NAMALWA (cell line): ENCODE measurements at regions not wholly inside any gene's neighbourhood (a gene's known extent, or its start where the extent isn't known, plus 50 kb on each side); places are given as distances from the start of the nearest gene placed in this dataset.
"Not testable (repeated sequence)": the region's sequence is repeated elsewhere in the genome, so short reads cannot be mapped to it uniquely, and the experiment has no call there.

Experiments used
- DNase-seq: peaks from one replicate; pipeline ENCODE4 v3.0.0-alpha.2; 2015; ENCODE audit warnings: low spot score

DNA sequence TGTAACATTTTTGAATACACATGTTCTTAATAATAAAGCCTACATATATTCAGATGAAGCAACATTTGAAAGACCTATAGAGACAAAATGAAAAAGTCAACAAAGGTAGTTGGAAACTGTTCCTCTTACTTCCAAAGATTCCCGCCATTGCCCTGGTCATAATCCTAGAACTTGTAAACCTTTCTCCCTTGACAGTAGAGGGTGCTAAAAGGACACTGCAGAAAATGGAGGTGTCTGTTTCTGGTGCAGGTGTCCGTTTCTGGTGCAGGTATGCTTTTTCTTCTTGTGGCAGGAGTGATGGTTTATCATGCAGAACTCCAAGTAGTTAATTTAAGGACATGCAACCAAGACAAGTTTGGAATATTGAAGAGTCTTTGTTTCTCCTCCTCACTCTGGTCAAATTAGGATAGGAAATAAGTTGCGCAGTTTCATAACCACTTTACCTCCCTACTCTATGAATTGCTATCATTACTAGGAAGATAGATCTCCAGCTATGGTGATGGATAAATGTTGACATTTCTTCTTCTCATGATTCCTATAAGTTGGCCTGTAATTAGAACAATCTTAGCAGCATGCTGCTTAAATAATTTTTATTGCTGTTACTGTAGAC is 56.0 kb upstream of the FAM174A start:
- peak; percentile 56 for DNase-seq

DNA sequence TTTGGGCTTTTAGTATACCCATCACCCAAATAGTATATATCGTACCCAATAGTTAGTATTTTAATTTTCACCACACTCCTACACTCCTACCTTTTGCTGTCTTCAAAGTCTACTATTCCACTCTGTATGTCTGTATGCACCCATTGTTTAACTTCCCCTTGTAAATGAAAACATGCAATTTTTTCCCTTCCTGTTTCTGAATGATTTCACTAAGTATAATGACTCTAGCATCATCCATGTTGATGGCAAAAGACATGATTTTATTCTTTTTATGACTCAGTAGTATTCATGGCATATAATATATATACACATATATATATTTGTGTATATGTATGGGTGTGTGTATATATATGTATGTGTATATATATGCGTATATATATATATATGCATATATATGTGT is 63.1 kb upstream of the FAM174A start:
- DNase-seq: no peak

DNA sequence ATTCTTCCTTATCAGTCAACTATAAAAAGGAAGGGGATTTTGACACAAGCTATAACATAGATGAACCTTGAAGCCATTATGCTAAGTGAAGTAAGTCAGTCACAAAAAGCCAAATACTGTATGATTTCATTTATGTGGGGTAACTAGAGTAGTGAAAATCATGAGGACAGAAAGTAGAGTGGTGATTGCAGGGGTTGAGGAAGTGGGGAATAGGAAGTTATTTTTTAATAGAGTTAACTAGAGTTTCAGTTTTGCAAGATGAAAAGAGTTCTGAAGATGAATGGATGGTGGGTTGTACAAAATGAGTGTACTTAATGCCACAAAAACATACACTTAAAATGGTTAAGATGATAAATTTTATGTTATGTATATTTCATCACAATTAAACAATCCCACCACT is 65.4 kb upstream of the FAM174A start:
- DNase-seq: no peak

DNA sequence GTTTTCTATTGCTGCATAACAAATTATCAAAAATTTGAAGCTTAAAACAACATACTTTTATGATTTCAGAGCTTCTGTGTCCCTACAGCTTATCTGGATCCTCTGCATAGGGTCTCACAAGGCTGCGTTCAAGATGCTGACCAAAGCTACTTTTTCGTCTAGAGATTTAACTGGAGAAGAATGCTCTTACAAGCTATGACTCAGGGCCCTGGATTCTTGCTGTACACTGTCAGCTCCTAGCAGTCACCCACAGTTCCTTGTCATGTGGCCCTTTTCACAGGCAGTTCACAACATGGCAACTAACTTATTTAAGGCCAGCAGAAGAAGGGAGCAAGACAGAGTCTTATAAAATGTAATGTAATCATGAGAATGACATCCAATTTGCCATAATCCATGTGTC is 70.8 kb upstream of the FAM174A start:
- DNase-seq: no peak

DNA sequence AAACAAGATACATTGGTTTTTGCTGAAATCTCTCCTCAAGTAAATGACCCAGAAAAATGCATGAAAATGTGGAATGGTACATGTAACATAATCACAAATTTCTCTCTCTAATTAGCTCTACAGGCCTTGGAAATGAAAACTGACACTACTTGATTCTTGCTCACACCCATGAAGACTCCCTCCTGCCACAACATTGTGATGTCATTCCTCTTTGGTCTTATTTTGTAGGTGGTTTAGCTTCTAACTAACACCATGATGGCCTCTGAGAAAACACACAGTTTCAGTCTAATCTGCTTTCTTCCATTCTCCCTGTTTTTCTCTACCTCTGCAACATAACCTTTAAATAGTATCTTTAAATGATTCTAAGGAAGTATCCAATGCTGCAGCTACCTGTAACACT is 78.6 kb upstream of the FAM174A start:
- no peak for DNase-seq

GRCh38 chr5:100452126-100452525 is 83.0 kb upstream of the FAM174A start:
- DNase-seq: no peak

- DNase-seq: no peak
Measured at GRCh38 chr5:100448111-100448528, 87.1 kb upstream of the FAM174A start.

- DNase-seq: no peak
Measured at GRCh38 chr5:100446879-100447430, 88.2 kb upstream of the FAM174A start.

DNA sequence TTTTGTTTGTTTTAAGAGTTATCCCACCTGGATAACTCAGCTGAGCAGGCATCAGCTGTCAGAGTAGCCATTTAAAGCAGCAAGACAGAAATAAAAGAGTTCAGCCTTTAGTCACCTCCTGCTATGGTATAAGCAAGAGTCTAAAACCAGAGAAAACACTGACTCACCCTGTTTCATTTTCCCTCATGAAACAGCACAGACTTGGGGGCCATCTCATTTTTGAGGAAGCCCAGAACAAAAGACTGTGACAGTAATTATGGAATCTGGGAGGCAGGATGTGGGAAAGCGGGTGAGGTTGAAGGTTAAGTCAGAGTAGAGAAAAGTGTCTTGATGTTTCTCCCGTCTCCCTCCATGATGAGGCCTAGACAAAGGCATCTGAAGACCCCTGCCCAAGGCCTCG is 90.2 kb upstream of the FAM174A start:
- DNase-seq: no peak

- no peak for DNase-seq
Measured at GRCh38 chr5:100434815-100435214, 100.4 kb upstream of the FAM174A start.

- DNase-seq: no peak
Measured at GRCh38 chr5:100432741-100433140, 102.4 kb upstream of the FAM174A start.

GRCh38 chr5:100430268-100431195 is 104.6 kb upstream of the FAM174A start:
- peak; percentile 73 for DNase-seq

DNA sequence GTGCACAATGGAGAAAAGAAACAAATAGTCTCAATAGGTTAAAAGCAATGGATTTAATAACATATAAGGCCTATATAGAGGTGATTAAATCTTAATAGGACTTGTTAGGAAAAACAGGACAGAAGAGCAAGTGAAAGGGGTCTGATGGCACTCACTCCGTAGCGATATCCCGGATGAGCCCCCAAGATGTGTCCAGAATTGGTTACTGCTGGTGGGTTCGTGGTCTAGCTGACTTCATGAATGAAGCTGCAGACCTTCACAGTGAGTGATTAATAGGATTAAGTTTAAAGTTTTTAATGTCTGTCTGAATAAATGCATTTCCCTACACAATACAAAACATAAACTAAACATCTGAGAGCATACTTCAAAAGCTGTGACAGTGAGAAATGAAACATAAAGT is 110.4 kb upstream of the FAM174A start:
- DNase-seq: no peak

GRCh38 chr5:100424017-100424416 is 111.2 kb upstream of the FAM174A start:
- DNase-seq: no peak

- DNase-seq: no peak
Measured at GRCh38 chr5:100423330-100423729, 111.8 kb upstream of the FAM174A start.

GRCh38 chr5:100421360-100421759 is 113.8 kb upstream of the FAM174A start:
- no peak for DNase-seq

DNA sequence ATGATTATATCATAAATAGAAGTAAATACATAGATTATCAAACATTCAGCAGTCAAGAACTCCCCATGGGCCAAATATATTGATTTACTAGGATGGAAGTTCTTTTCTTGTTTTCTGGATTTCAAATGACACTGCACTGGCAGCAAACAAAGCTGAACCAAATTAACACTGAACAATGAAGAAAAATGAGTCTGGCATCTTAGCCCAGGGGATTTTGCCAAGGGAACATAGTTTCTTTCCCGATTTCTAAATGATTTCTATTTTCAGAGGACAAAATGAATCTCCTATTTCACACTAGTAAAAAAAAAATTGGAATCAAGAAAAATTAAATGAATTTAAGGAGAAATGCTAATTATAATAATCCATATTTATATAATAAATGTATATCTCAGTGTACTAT is 116.9 kb upstream of the FAM174A start:
- DNase-seq: no peak

DNA sequence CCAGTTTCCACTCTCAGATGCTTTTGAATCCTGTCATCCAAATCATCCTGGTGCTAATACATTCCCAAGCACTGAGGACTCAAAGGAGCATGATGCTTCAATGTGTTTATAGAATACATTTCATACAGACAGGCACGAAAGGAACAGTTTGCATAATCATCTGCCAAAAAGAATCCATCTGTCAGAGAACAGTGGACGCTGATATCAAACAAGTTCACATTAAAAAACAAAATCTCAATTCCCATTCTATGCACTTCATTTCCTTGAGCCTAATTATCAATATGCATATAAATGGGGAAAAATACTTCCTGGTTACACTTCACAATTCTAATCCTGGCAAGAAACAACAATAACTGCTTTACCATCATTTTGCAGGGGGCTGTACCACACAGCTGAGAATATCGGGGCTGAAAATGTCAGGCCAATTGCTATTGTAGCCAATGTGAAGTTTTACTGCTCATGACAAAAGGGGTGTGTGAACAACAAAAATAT is 125.5 kb upstream of the FAM174A start:
- DNase-seq: no peak

DNA sequence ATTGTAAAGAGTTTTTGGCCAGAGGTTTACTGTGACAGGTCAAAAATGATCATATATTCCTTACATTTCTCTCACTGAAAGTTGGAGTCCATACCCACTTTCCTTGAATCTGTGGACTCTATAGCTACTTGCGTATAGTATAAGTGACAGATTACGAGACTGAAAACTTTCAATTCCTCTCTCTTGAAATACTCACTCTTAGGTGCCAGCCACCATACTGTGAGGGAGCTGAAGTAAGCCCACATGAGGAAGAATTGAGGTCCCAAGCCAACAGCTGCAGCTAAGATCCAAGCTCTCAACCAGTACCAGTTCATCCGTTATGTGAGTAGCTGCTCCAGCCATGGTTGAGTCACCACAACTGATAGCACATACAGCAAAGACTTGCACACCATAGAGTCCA is 128.1 kb upstream of the FAM174A start:
- no peak for DNase-seq

DNA sequence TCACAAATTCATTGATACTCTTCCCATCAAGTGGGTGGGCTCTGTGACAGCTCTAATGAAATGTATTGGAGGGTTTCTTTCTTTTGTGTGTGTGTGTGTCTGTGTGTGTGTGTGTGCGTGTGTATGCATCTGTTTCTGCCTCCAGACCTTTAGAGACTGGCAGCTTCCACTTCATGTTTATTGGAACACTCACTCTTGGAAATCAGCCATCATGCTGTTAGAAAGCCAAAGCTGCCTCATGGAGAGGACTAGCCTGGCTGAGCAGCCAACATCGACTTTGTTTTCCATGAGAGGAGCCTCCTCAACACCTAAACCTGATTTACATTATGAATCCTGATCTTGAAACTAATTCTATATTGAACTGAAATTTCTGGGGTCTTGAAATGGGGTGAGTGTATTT is 128.5 kb upstream of the FAM174A start:
- no peak for DNase-seq

- DNase-seq: no peak
Measured at GRCh38 chr5:100402071-100402470, 133.1 kb upstream of the FAM174A start.

DNA sequence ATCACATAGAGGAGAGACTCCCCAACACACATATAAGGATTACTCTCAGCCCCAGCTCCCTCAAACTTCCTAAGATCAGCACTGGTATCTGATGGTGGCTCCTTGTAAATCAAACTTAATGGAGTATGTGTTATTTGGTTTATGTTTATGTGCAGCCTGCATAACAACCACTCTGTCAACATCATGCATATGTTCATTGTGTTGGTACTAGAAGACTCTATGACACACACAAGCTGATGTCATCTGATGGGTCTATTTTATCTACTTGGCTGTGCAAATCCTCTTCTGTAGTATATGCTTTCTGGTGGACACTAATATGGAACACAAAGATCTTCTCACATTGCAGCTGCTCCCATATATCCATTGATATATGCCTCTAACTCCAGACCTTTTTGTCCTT is 134.0 kb upstream of the FAM174A start:
- DNase-seq: no peak

- not testable (repeated sequence) for DNase-seq
Measured at GRCh38 chr5:100398815-100399214, 136.4 kb upstream of the FAM174A start.
